ENCODE measurements at regions not wholly inside any gene's neighbourhood (a gene's known extent, or its start where the extent isn't known, plus 50 kb on each side); places are given as distances from the start of the nearest gene placed in this dataset.

DNA sequence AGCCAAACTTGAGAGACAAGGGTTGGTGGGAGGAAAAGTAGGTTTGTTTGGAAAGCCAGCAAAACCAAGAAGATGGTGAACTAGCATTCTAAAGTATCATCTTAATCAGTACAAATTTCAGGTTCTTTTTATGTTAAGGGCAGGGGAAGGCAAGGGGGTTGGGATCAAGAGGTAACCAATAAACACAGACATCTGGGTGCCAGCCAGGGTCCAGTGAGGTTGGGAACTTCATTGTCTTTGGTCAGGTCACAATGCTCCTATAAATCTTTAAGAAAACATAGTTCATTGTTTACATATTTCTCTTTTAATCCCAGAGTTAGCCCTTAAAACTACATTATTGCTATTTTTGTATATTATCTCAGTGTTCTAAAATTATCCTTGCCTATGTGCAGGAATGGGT is 126.2 kb upstream of the NR5A2 start:
- no peak overlapping the region for H3K4me3 ChIP-seq (IDR thresholded peaks at IDR 0.05; ENCODE audit: insufficient read depth, low read depth, low read length)
- H3K27ac ChIP-seq: no peak overlapping the region
- H3K4me2 ChIP-seq: no peak overlapping the region
- no peak overlapping the region for H2AFZ ChIP-seq (ENCODE audit: low read depth)
- no peaks in the 10 kb centered on the region for H4K20me1 ChIP-seq (ENCODE audit: insufficient read depth)
- TF ChIP-seq, protein P1, sequence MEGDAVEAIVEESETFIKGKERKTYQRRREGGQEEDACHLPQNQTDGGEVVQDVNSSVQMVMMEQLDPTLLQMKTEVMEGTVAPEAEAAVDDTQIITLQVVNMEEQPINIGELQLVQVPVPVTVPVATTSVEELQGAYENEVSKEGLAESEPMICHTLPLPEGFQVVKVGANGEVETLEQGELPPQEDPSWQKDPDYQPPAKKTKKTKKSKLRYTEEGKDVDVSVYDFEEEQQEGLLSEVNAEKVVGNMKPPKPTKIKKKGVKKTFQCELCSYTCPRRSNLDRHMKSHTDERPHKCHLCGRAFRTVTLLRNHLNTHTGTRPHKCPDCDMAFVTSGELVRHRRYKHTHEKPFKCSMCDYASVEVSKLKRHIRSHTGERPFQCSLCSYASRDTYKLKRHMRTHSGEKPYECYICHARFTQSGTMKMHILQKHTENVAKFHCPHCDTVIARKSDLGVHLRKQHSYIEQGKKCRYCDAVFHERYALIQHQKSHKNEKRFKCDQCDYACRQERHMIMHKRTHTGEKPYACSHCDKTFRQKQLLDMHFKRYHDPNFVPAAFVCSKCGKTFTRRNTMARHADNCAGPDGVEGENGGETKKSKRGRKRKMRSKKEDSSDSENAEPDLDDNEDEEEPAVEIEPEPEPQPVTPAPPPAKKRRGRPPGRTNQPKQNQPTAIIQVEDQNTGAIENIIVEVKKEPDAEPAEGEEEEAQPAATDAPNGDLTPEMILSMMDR (conservative IDR thresholded peaks at IDR 0.05; ENCODE audit: low read depth, low read length): no peak
- H3K27me3 ChIP-seq (ENCODE audit: insufficient read depth, low read depth): no peaks in the 10 kb centered on the region
- no peak overlapping the region for H3K9ac ChIP-seq
- no peaks in the 10 kb centered on the region for H3K4me1 ChIP-seq (ENCODE audit: low read depth, poor library complexity, severe bottlenecking)
- no peaks in the 10 kb centered on the region for H3K36me3 ChIP-seq (ENCODE audit: insufficient read depth)
- no peaks in the 10 kb centered on the region for H3K79me2 ChIP-seq (ENCODE audit: insufficient read depth, low read depth)

DNA sequence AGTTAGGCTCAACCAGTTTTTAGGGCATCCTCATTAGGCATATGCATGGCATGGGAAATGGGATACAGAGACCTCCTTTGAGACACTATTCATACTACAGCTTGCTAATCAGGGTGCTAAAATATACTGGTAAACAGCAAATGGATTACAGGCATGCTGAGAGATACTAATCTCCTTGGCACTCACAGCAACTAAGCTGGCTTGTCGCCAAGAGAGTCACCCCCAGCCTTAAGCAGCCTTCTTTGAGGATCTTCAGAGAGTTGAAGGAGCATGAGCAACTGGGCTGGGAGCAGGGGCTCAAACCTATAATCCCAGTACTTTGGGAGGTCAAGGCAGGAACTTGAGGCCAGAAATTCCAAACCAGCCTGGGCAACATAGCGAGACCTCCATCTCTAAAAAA is 120.1 kb upstream of the NR5A2 start:
- Histone ChIP-seq H3K36me3 (ENCODE audit: insufficient read depth) (no peaks in the 10 kb centered on the region), H2AFZ (ENCODE audit: low read depth) (no peak overlapping the region), H3K9ac (no peak overlapping the region), H3K4me3 (IDR thresholded peaks at IDR 0.05; ENCODE audit: insufficient read depth, low read depth, low read length) (no peak overlapping the region), H3K79me2 (ENCODE audit: insufficient read depth, low read depth) (no peaks in the 10 kb centered on the region), H3K4me1 (ENCODE audit: low read depth, poor library complexity, severe bottlenecking) (no peaks in the 10 kb centered on the region), H3K27me3 (ENCODE audit: insufficient read depth, low read depth) (no peaks in the 10 kb centered on the region), H3K4me2 (no peak overlapping the region), H3K27ac (no peak overlapping the region), H4K20me1 (ENCODE audit: insufficient read depth) (no peaks in the 10 kb centered on the region)
- TF ChIP-seq, protein P1 (conservative IDR thresholded peaks at IDR 0.05; ENCODE audit: low read depth, low read length): no peak

DNA sequence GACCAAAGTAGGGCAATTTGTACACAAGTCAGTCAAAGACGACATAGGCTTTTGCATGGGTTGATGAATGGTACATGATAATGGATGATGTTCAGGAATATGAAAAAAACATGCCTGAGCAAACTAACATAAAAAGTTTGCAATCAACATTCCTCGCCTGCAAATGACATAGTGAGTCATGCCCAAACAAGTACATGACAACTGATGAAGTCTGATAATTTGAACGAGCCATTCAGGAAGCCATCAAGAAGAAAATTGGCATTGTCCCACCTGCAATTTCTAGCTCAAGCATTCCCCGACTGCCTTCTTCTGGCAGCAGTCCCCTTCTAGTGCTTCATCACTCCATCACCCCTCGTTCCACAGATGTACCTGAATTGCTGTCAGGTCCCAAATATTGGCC is 118.4 kb upstream of the NR5A2 start:
- no peak overlapping the region for H3K27ac ChIP-seq
- H3K4me2 ChIP-seq: no peak overlapping the region
- no peaks in the 10 kb centered on the region for H3K36me3 ChIP-seq (ENCODE audit: insufficient read depth)

DNA sequence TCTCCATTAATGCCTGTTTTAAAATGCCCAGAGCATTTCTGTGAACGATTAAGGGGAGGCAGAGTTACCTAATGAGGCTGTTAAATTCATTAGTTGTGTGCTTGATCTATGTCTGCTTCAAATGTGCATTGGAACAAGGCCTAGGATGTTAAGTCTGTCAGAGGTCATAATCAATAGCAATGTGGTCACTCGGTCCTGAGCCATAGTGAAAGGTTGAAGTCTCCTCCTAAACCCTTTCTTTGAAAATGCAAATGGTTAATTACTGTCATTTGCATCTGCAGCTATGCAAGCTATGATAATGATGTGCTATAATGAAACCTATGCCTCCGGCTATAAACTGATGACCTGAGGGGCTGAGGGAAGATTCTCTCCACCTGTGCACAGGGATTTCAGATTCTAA is 114.2 kb upstream of the NR5A2 start:
- Histone ChIP-seq H3K4me3 (IDR thresholded peaks at IDR 0.05; ENCODE audit: insufficient read depth, low read depth, low read length) (no peak overlapping the region), H3K4me2 (no peak overlapping the region), H3K79me2 (ENCODE audit: insufficient read depth, low read depth) (no peaks in the 10 kb centered on the region), H3K27ac (no peak overlapping the region), H3K36me3 (ENCODE audit: insufficient read depth) (no peaks in the 10 kb centered on the region), H4K20me1 (ENCODE audit: insufficient read depth) (no peaks in the 10 kb centered on the region), H3K27me3 (ENCODE audit: insufficient read depth, low read depth) (no peaks in the 10 kb centered on the region), H2AFZ (ENCODE audit: low read depth) (no peak overlapping the region), H3K4me1 (ENCODE audit: low read depth, poor library complexity, severe bottlenecking) (no peaks in the 10 kb centered on the region), H3K9ac (no peak overlapping the region)
- TF ChIP-seq, protein P1 (conservative IDR thresholded peaks at IDR 0.05; ENCODE audit: low read depth, low read length): no peak

More for the DNA sequence above, 118.4 kb upstream of the NR5A2 start:
- TF ChIP-seq, protein P1 (conservative IDR thresholded peaks at IDR 0.05; ENCODE audit: low read depth, low read length): no peak
- Histone ChIP-seq H3K27me3 (ENCODE audit: insufficient read depth, low read depth) (no peaks in the 10 kb centered on the region), H2AFZ (ENCODE audit: low read depth) (no peak overlapping the region), H3K79me2 (ENCODE audit: insufficient read depth, low read depth) (no peaks in the 10 kb centered on the region), H3K4me1 (ENCODE audit: low read depth, poor library complexity, severe bottlenecking) (no peaks in the 10 kb centered on the region), H3K4me3 (IDR thresholded peaks at IDR 0.05; ENCODE audit: insufficient read depth, low read depth, low read length) (no peak overlapping the region), H3K9ac (no peak overlapping the region), H4K20me1 (ENCODE audit: insufficient read depth) (no peaks in the 10 kb centered on the region)
